Liver (tissue), 8 donors: ENCODE measurements at regions not wholly inside any gene's neighbourhood (a gene's known extent, or its start where the extent isn't known, plus 50 kb on each side); places are given as distances from the start of the nearest gene placed in this dataset.

Experiments used
- DNase-seq: peaks from one replicate; pipeline ENCODE4 v3.0.0-alpha.2; 2017; ENCODE audit warnings: low spot score
- H3K27ac ChIP-seq, 2 donors: one replicate each; pipeline ENCODE4 v1.7.0; 2013; ENCODE audit warnings: inconsistent platforms in 2 of 2, low read length in 2 of 2, control low read depth in 1 of 2, low read depth in 1 of 2, mild to moderate bottlenecking in 1 of 2
- H3K27me3 ChIP-seq, 4 donors: one replicate each; pipeline versions ENCODE4 v1.6.1 to v1.7.0; 2013; ENCODE audit warnings: low read length in 3 of 4, inconsistent platforms in 1 of 4, mild to moderate bottlenecking in 1 of 4, moderate library complexity in 1 of 4; ENCODE audit not compliant: control insufficient read depth in 4 of 4, insufficient read depth in 4 of 4
- H3K36me3 ChIP-seq, 4 donors: one replicate each; pipeline versions ENCODE4 v1.6.1 to v1.7.0; 2013; ENCODE audit warnings: low read length in 3 of 4, mild to moderate bottlenecking in 3 of 4, low read depth in 1 of 4, moderate library complexity in 1 of 4; ENCODE audit not compliant: control insufficient read depth in 4 of 4, insufficient read depth in 3 of 4
- H3K4me1 ChIP-seq, 4 donors: one replicate each; pipeline versions ENCODE4 v1.6.1 to v1.7.0; 2013; ENCODE audit warnings: low read length in 3 of 4, mild to moderate bottlenecking in 3 of 4, moderate library complexity in 1 of 4; ENCODE audit not compliant: control insufficient read depth in 4 of 4, insufficient read depth in 4 of 4
- H3K4me3 ChIP-seq, 3 donors: one replicate each; pipeline versions ENCODE4 v1.6.1 to v1.7.0; 2013; ENCODE audit warnings: low read length in 3 of 3, control low read depth in 1 of 3, low read depth in 1 of 3, mild to moderate bottlenecking in 1 of 3
- H3K9ac ChIP-seq, 2 donors: one replicate each; pipeline ENCODE4 v1.7.0; 2013; ENCODE audit warnings: low read length in 2 of 2, mild to moderate bottlenecking in 2 of 2, moderate library complexity in 2 of 2, control low read depth in 1 of 2, low read depth in 1 of 2
- H3K9me3 ChIP-seq, 4 donors: one replicate each; pipeline versions ENCODE4 v1.6.1 to v1.7.0; 2013; ENCODE audit warnings: low read length in 3 of 4; ENCODE audit not compliant: control insufficient read depth in 4 of 4
- ATF3 ChIP-seq: IDR thresholded peaks from 2 replicates; pipeline ENCODE4 v1.6.1; 2016; ENCODE audit warnings: antibody characterized with exemption
- CTCF ChIP-seq: fragments of 150-350 bp; IDR thresholded peaks from 2 replicates; pipeline ENCODE4 v1.5.1; 2017; ENCODE audit warnings: improper control_type of control experiment, low read depth, low read length; ENCODE audit not compliant: missing input control
- EGR1 ChIP-seq, 2 donors: IDR thresholded peaks; 2 replicates each; pipeline ENCODE4 v1.6.1; 2016 to 2018; ENCODE audit warnings: antibody characterized with exemption in 2 of 2, low read depth in 2 of 2
- FOXA1 ChIP-seq: IDR thresholded peaks from 2 replicates; pipeline ENCODE4 v1.6.1; 2016; ENCODE audit warnings: antibody characterized with exemption
- FOXA2 ChIP-seq: IDR thresholded peaks from 2 replicates; pipeline ENCODE4 v1.6.1; 2016; ENCODE audit warnings: antibody characterized with exemption
- GABPA ChIP-seq, 2 donors: IDR thresholded peaks in 1 of 2; conservative IDR thresholded peaks in 1 of 2; 2 replicates each; pipeline ENCODE4 v1.6.1; 2016; ENCODE audit warnings: antibody characterized with exemption in 2 of 2, mild to moderate bottlenecking in 1 of 2, moderate library complexity in 1 of 2
- HNF4G ChIP-seq: IDR thresholded peaks from 2 replicates; pipeline ENCODE4 v1.6.1; 2016; ENCODE audit warnings: antibody characterized with exemption
- JUND ChIP-seq, 2 donors: IDR thresholded peaks; 2 replicates each; pipeline ENCODE4 v1.6.1; 2016; ENCODE audit warnings: antibody characterized with exemption in 2 of 2
- MAX ChIP-seq: IDR thresholded peaks from 2 replicates; pipeline ENCODE4 v1.6.1; 2016; ENCODE audit warnings: antibody characterized with exemption
- NR2F2 ChIP-seq: IDR thresholded peaks from 2 replicates; pipeline ENCODE4 v1.6.1; 2016; ENCODE audit warnings: antibody characterized with exemption
- RAD21 ChIP-seq, 2 donors: IDR thresholded peaks; 2 replicates each; pipeline ENCODE4 v1.6.1; 2016; ENCODE audit warnings: antibody characterized with exemption in 2 of 2, mild to moderate bottlenecking in 2 of 2
- REST ChIP-seq: IDR thresholded peaks from 2 replicates; pipeline ENCODE4 v1.6.1; 2016; ENCODE audit warnings: antibody characterized with exemption, mild to moderate bottlenecking
- RXRA ChIP-seq, 2 donors: IDR thresholded peaks; 2 replicates each; pipeline ENCODE4 v1.6.1; 2017 to 2018; ENCODE audit warnings: antibody characterized with exemption in 2 of 2, mild to moderate bottlenecking in 1 of 2
- SP1 ChIP-seq: IDR thresholded peaks from 2 replicates; pipeline ENCODE4 v1.6.1; 2018; ENCODE audit warnings: antibody characterized with exemption, mild to moderate bottlenecking
- TAF1 ChIP-seq: conservative IDR thresholded peaks from 2 replicates; pipeline ENCODE4 v1.6.1; 2016; ENCODE audit warnings: antibody characterized with exemption, mild to moderate bottlenecking
- YY1 ChIP-seq: IDR thresholded peaks from 2 replicates; pipeline ENCODE4 v1.6.1; 2016; ENCODE audit warnings: antibody characterized with exemption, mild to moderate bottlenecking
- ZBTB33 ChIP-seq: IDR thresholded peaks from 2 replicates; pipeline ENCODE4 v1.6.1; 2016; ENCODE audit warnings: antibody characterized with exemption
- WGBS: extraction: QIAGEN DNeasy Blood & Tissue Kit; methylation state at CpG from one replicate; pipeline ENCODE4 v1.1.7; 2013; 5-methylcytosine and 5-hydroxymethylcytosine counted together
- donor health status: healthy.
- donor health status: healthy.
- donor health status: healthy.
- donor health status: healthy.
- donor health status: healthy.

DNA sequence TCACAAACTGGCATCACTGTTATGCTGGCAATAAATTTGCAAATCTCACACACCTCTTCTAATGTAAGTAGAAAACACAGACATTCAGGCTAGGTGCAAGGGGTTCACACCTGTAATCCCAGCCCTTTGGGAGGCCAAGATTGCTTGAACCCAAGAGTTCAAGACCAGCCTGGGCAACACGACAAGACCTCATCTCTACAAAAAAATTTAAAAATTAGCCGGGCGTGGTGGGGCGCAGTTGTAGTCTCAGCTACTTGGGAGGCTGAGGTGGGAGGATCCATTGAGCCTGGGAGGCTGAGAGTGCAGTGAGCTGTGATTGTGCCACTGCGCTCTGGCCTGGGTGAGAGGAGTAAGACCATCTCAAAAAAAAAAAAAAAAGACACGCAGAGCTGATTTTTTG is 83.1 kb upstream of the ENPP6 start:
- Histone ChIP-seq H3K27me3 (no peaks in the 10 kb centered on the region), H3K4me3 (no peak overlapping the region), H3K27ac (no peak overlapping the region), H3K4me1 (no peaks in the 10 kb centered on the region), H3K9ac (no peak overlapping the region), H3K36me3 (no peaks in the 10 kb centered on the region), H3K9me3 (peaks cover 0 to 6% (median 1%) of the 10 kb centered on the region in 4 donors)
- no peak for DNase-seq
- WGBS: 98% methylated on average over 6 of the region's 6 CpGs
- no peak for TF ChIP-seq EGR1 (IDR thresholded peaks at IDR 0.05; ENCODE audit: low read depth in 2 of 2)
- no peak for TF ChIP-seq TAF1
- TF ChIP-seq MAX: no peak
- no peak for TF ChIP-seq CTCF
- no peak for TF ChIP-seq REST
- no peak for TF ChIP-seq HNF4G
- no peak for TF ChIP-seq RAD21 (IDR thresholded peaks at IDR 0.05)
- no peak for TF ChIP-seq YY1
- TF ChIP-seq ATF3: no peak
- TF ChIP-seq GABPA (IDR thresholded peaks at IDR 0.05 in 1 of 2, conservative IDR thresholded peaks at IDR 0.05 in 1 of 2): no peak
- TF ChIP-seq RXRA (IDR thresholded peaks at IDR 0.05): no peak
- no peak for TF ChIP-seq JUND (IDR thresholded peaks at IDR 0.05)
- no peak for TF ChIP-seq ZBTB33

- DNase-seq: no peak
- no peak overlapping the region for H3K4me3 ChIP-seq
- no peak for TF ChIP-seq CTCF
- TF ChIP-seq TAF1: no peak
- TF ChIP-seq SP1: no peak
- no peak for TF ChIP-seq NR2F2
- TF ChIP-seq FOXA2: no peak
- no peak for TF ChIP-seq FOXA1
- no peak for TF ChIP-seq ATF3
- H3K9ac ChIP-seq: no peak overlapping the region
- no peaks in the 10 kb centered on the region for H3K27me3 ChIP-seq
- 84% methylated on average over 3 of the region's 3 CpGs for WGBS
- H3K9me3 ChIP-seq: peaks cover 0 to 3% (median 0%) of the 10 kb centered on the region in 4 donors
- H3K27ac ChIP-seq: no peak overlapping the region
- H3K4me1 ChIP-seq: no peaks in the 10 kb centered on the region
- H3K36me3 ChIP-seq: no peaks in the 10 kb centered on the region
These were observed 80.6 kb upstream of the ENPP6 start for GRCh38 chr4:184298254-184298653.
